Omental fat pad (tissue), 3 donors: ENCODE measurements at regions not wholly inside any gene's neighbourhood (a gene's known extent, or its start where the extent isn't known, plus 50 kb on each side); places are given as distances from the start of the nearest gene placed in this dataset.

Experiments
- ATAC-seq: fragments of 150-250 bp; one replicate; pipeline ENCODE4 v1.9.1; 2016; ENCODE audit warnings: mild to moderate bottlenecking, moderate library complexity; ENCODE audit not compliant: low FRiP score
- DNase-seq: peaks from one replicate; pipeline ENCODE4 v3.0.0-alpha.2; 2019; ENCODE audit warnings: low spot score
- CTCF ChIP-seq, 3 donors: fragments of 450-650 bp; IDR thresholded peaks; one replicate each; pipeline ENCODE4 v1.5.1; 2016 to 2017; ENCODE audit warnings: antibody characterized with exemption in 3 of 3, mild to moderate bottlenecking in 3 of 3, moderate library complexity in 2 of 3

- TF ChIP-seq CTCF (IDR thresholded peaks at IDR 0.05), result no peak
- DNase-seq (no peak), ATAC-seq (no peak)
These were observed 137.0 kb downstream of the PLPP3 start for GRCh38 chr1:56442290-56442877.

GRCh38 chr1:56441601-56442000, 137.8 kb downstream of the PLPP3 start:
- ATAC-seq (no peak), DNase-seq (no peak)
- TF ChIP-seq CTCF (IDR thresholded peaks at IDR 0.05), result no peak

GRCh38 chr1:56439610-56440264, 139.6 kb downstream of the PLPP3 start:
- ATAC-seq, result no peak
- DNase-seq, result no peak
- no peak for TF ChIP-seq CTCF (IDR thresholded peaks at IDR 0.05)

GRCh38 chr1:56438901-56439551, 140.3 kb downstream of the PLPP3 start:
- no peak for TF ChIP-seq CTCF (IDR thresholded peaks at IDR 0.05)
- ATAC-seq (no peak), DNase-seq (no peak)

- ATAC-seq (no peak), DNase-seq (no peak)
These were observed 141.4 kb downstream of the PLPP3 start for GRCh38 chr1:56437959-56438358.

GRCh38 chr1:56436912-56437417, 142.4 kb downstream of the PLPP3 start:
- TF ChIP-seq CTCF (IDR thresholded peaks at IDR 0.05), result no peak
- ATAC-seq, result no peak
- no peak for DNase-seq

More at GRCh38 chr1:56437959-56438358, 141.4 kb downstream of the PLPP3 start:
- no peak for TF ChIP-seq CTCF (IDR thresholded peaks at IDR 0.05)
